Heart left ventricle (tissue), 13 donors: ENCODE measurements at regions not wholly inside any gene's neighbourhood (a gene's known extent, or its start where the extent isn't known, plus 50 kb on each side); places are given as distances from the start of the nearest gene placed in this dataset.

ENCODE experiments used
- CTCF ChIP-seq, 12 donors: fragments of 200-600 bp; sonication (generic) in 4 of 12; IDR thresholded peaks; one replicate each; pipeline versions ENCODE4 v1.5.0 to v1.8.0; 2018 to 2022; ENCODE audit warnings: antibody characterized with exemption in 12 of 12, mild to moderate bottlenecking in 5 of 12
- POLR2A ChIP-seq, 2 donors: fragments of 450-650 bp; IDR thresholded peaks; one replicate each; pipeline ENCODE4 v1.6.1; 2017; ENCODE audit warnings: antibody characterized with exemption in 2 of 2, mild to moderate bottlenecking in 2 of 2, moderate library complexity in 2 of 2
- donor health status: ischemic (EF 13 %, LVEDD 7.1; RV severe dilation, severe dysfunction).
- donor health status: DM: no; HTN: yes; CAD: no.
- donor health status: DM: no; HTN: no; CAD: no.
- donor health status: ischemic (EF 25% LVEDD 6.9; RV normal size, moderate dysfunction).
- donor health status: ischemic (EF 25% LVEDD 5.7; RV mildly dilated, moderate dysfunction).
- donor health status: ischemic (EF 35%, LVEDD 5.7; RV mildly dilated, moderate dysfunction).
- donor health status: nonischemic (EF 11% LVEDD 7.7; RV severe dilation, severe dysfunction).
- donor health status: DM: yes; HTN: yes; CAD: no.
- donor health status: PGD.
- donor health status: ischemic (EF 29% LVEDD 5.4; RV normal size, mild dysfunction).
- donor health status: nonischemic (EF 23%, LVEDD 6.1; RV moderate dilation, normal function).

- TF ChIP-seq CTCF (IDR thresholded peaks at IDR 0.05) (no peak), POLR2A (IDR thresholded peaks at IDR 0.05) (no peak)
Observed at GRCh38 chr16:9362050-9362449, 270.6 kb downstream of the HAPSTR1 start.
